ENCODE measurements at regions not wholly inside any gene's neighbourhood (a gene's known extent, or its start where the extent isn't known, plus 50 kb on each side); places are given as distances from the start of the nearest gene placed in this dataset.
"Not testable (repeated sequence)": the region's sequence is repeated elsewhere in the genome, so short reads cannot be mapped to it uniquely, and the experiment has no call there.

- peak; percentile 14 for DNase-seq (ENCODE audit: low read depth)
Measured at GRCh38 chr1:119253366-119253765, 112.9 kb upstream of the WARS2 start.

- no peak for DNase-seq (ENCODE audit: low read depth)
Measured at GRCh38 chr1:119254067-119254720, 113.7 kb upstream of the WARS2 start.

GRCh38 chr1:119256089-119256488, 112.5 kb upstream of the HAO2 start:
- DNase-seq (ENCODE audit: low read depth): not testable (repeated sequence)

GRCh38 chr1:119260506-119260905, 108.1 kb upstream of the HAO2 start:
- no peak for DNase-seq (ENCODE audit: low read depth)

GRCh38 chr1:119266386-119266785, 102.2 kb upstream of the HAO2 start:
- DNase-seq (ENCODE audit: low read depth): no peak

- no peak for DNase-seq (ENCODE audit: low read depth)
Measured at GRCh38 chr1:119266858-119267257, 101.7 kb upstream of the HAO2 start.

GRCh38 chr1:119267288-119267687, 101.3 kb upstream of the HAO2 start:
- not testable (repeated sequence) for DNase-seq (ENCODE audit: low read depth)

GRCh38 chr1:119268879-119269278, 99.7 kb upstream of the HAO2 start:
- no peak for DNase-seq (ENCODE audit: low read depth)

- DNase-seq (ENCODE audit: low read depth): peak; percentile 62
Measured at GRCh38 chr1:119275145-119276134, 93.1 kb upstream of the HAO2 start.

- DNase-seq (ENCODE audit: low read depth): no peak
Measured at GRCh38 chr1:119276558-119276957, 92.0 kb upstream of the HAO2 start.

GRCh38 chr1:119279456-119280381, 88.9 kb upstream of the HAO2 start:
- peak; percentile 86 for DNase-seq (ENCODE audit: low read depth)

- peak; percentile 97 for DNase-seq (ENCODE audit: low read depth)
Measured at GRCh38 chr1:119285482-119285881, 83.1 kb upstream of the HAO2 start.

- DNase-seq (ENCODE audit: low read depth): peak; percentile 60
Measured at GRCh38 chr1:119286587-119287181, 81.9 kb upstream of the HAO2 start.

GRCh38 chr1:119288751-119289150, 79.8 kb upstream of the HAO2 start:
- DNase-seq (ENCODE audit: low read depth): peak; percentile 76

GRCh38 chr1:119290297-119290696, 78.3 kb upstream of the HAO2 start:
- DNase-seq (ENCODE audit: low read depth): no peak

- no peak for DNase-seq (ENCODE audit: low read depth)
Measured at GRCh38 chr1:119291611-119292206, 76.9 kb upstream of the HAO2 start.

GRCh38 chr1:119293797-119294196, 74.8 kb upstream of the HAO2 start:
- DNase-seq (ENCODE audit: low read depth): no peak

GRCh38 chr1:119294199-119294598, 74.4 kb upstream of the HAO2 start:
- no peak for DNase-seq (ENCODE audit: low read depth)

GRCh38 chr1:119294722-119295121, 73.9 kb upstream of the HAO2 start:
- no peak for DNase-seq (ENCODE audit: low read depth)

GRCh38 chr1:119298687-119299303, 69.8 kb upstream of the HAO2 start:
- peak; percentile 74 for DNase-seq (ENCODE audit: low read depth)

- DNase-seq (ENCODE audit: low read depth): no peak
Measured at GRCh38 chr1:119302011-119302410, 66.6 kb upstream of the HAO2 start.

All from amniotic epithelial cell (primary cell).